Esophagus squamous epithelium (tissue), 5 donors: ENCODE measurements at regions not wholly inside any gene's neighbourhood (a gene's known extent, or its start where the extent isn't known, plus 50 kb on each side); places are given as distances from the start of the nearest gene placed in this dataset.
"Not testable (repeated sequence)": the region's sequence is repeated elsewhere in the genome, so short reads cannot be mapped to it uniquely, and the experiment has no call there.

Experiments
- DNase-seq: peaks from one replicate; lab custom pipeline; 2025; lab: John Stamatoyannopoulos, UW
- H3K27ac ChIP-seq, 4 donors: fragments of 200-600 bp; sonication (generic); one replicate each; pipeline ENCODE4 v1.5.1; 2016 to 2019; ENCODE audit warnings: mild to moderate bottlenecking in 1 of 4
- H3K27me3 ChIP-seq, 4 donors: fragments of 200-600 bp; sonication (generic); 1 replicate in 3 of 4; 2 replicates in 1 of 4; pipeline versions ENCODE4 v1.5.1 to v1.6.0; 2017 to 2021; ENCODE audit warnings: antibody characterized with exemption in 1 of 4
- H3K36me3 ChIP-seq, 3 donors: fragments of 200-600 bp; sonication (generic); one replicate each; pipeline ENCODE4 v1.5.1; 2016 to 2019
- H3K4me1 ChIP-seq, 3 donors: fragments of 200-600 bp; sonication (generic); one replicate each; pipeline ENCODE4 v1.5.1; 2017 to 2019
- H3K4me3 ChIP-seq, 4 donors: fragments of 200-600 bp; sonication (generic); 1 replicate in 3 of 4; 2 replicates in 1 of 4; pipeline ENCODE4 v1.5.1; 2016 to 2019; ENCODE audit warnings: mild to moderate bottlenecking in 2 of 4, moderate library complexity in 1 of 4
- H3K9me3 ChIP-seq, 3 donors: fragments of 200-600 bp; sonication (generic); one replicate each; pipeline ENCODE4 v1.5.1; 2016 to 2019
- CTCF ChIP-seq, 6 experiments: fragments of 450-650 bp in 4 of 6; fragments of 200-600 bp in 2 of 6; sonication (generic) in 2 of 6; IDR thresholded peaks; one replicate each; pipeline ENCODE4 v1.5.1; 2016 to 2019; ENCODE audit warnings: antibody characterized with exemption in 6 of 6, mild to moderate bottlenecking in 4 of 6, moderate library complexity in 4 of 6
- POLR2A ChIP-seq, 4 donors: fragments of 450-650 bp; IDR thresholded peaks; one replicate each; pipeline ENCODE4 v1.6.1; 2017; ENCODE audit warnings: antibody characterized with exemption in 4 of 4, mild to moderate bottlenecking in 4 of 4, moderate library complexity in 3 of 4
- WGBS, 2 donors: methylation state at CpG; one replicate each; pipeline ENCODE4 v1.1.5; 2018; 5-methylcytosine and 5-hydroxymethylcytosine counted together
- intact Hi-C: fragments of 100-400 bp; cut with DNase I; formaldehyde crosslinking; loops from one replicate; pipeline ENCODE4 v1.15.0; 2022
- donor health status: DM: yes; HTN: yes; CAD: no.

DNA sequence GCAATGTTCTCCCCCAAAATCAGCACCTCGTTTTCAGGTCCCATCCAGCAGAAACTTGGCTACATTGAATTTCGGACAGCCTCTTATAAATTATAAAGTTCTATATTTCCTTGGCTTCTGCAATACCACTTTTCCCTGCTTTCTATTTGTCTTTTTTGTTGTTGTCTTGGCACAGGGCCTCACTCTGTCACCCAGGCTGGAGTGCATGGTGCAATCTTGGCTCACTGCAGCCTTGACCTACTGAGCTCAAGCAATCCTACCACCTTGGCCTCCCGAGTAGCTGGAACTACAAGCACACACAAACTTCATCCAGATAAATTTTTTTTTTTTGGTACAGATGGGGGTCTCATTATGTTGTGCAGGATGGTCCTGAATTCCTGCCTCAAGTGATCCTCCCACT, 55.3 kb upstream of the HECW1 start:
- no peak overlapping the region for H3K4me3 ChIP-seq
- H3K36me3 ChIP-seq = no peaks in the 10 kb centered on the region
- no peak for DNase-seq
- TF ChIP-seq CTCF (IDR thresholded peaks at IDR 0.05) (no peak), POLR2A (IDR thresholded peaks at IDR 0.05) (no peak)
- no peak overlapping the region for H3K27ac ChIP-seq
- H3K27me3 ChIP-seq = peaks cover 0 to 3% (median 0%) of the 10 kb centered on the region in 4 donors
- intact Hi-C loops = no loop called here
- H3K4me1 ChIP-seq = no peaks in the 10 kb centered on the region
- H3K9me3 ChIP-seq = no peaks in the 10 kb centered on the region
- WGBS, 2 donors = 82% methylated on average over 3 of the region's 3 CpGs

DNA sequence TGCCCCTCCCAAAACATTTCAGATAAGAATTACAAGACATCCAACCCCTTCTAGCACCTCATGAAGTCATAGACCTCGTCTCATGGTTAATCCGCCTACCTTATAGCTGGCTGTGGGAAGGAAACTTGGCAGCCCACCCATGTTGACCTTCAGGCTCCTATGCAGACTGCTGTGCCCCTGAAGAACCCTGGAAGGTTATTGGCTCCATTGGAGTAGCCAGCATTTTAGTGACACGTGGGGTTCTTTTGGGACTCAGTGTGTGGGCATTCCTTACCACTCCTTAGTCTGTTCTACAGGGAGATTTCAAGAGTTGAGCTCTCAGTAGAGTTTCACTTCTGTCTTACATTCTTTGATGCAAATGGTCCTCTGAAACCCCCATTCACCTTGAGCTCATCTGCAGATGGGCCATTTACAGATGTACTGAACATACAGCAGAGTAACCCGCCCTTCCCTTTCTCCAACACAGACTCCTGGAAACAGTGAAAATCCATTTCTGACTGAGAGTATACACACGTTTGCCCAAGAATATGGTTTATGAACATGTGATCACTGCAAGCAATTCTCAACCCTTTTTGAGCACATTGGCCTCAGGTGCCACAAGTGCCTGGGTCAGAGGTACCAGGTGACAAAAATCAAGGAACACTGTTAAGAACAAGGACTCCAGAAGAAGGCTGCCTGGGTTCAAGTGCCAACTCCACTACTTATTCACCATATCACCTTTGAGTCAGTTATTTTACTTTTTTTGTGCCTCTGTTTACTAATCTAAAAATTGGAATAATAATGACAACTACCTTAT, 54.0 kb upstream of the HECW1 start:
- Histone ChIP-seq H3K4me3 (peak overlapping the region; percentile 37 to 60 (median 43)), H3K4me1 (no peaks in the 10 kb centered on the region), H3K36me3 (no peaks in the 10 kb centered on the region), H3K9me3 (no peaks in the 10 kb centered on the region), H3K27ac (peak overlapping the region in 3 of 4 donors; percentile 55 to 75 (median 73)), H3K27me3 (peaks cover 0 to 3% (median 0%) of the 10 kb centered on the region in 4 donors)
- intact Hi-C loops = no loop called here
- TF ChIP-seq POLR2A (IDR thresholded peaks at IDR 0.05) (no peak), CTCF (IDR thresholded peaks at IDR 0.05) (no peak)
- DNase-seq = no peak
- 58 to 71% methylated on average over 5 of the region's 5 CpGs for WGBS, 2 donors

GRCh38 chr7:43059067-43059600, 53.3 kb upstream of the HECW1 start:
- H3K9me3 ChIP-seq, intact Hi-C loops, H3K4me1 ChIP-seq, DNase-seq, H3K27me3 ChIP-seq, H3K36me3 ChIP-seq: not testable (repeated sequence)
- 54 to 62% methylated on average over 10 to 17 of the region's 33 CpGs for WGBS, 2 donors
- Histone ChIP-seq H3K4me3 (peak overlapping the region; percentile 37 to 60 (median 43)), H3K27ac (peak overlapping the region in 3 of 4 donors; percentile 55 to 75 (median 73))
